CD4-positive, alpha-beta T cell (primary cell): ENCODE measurements at regions not wholly inside any gene's neighbourhood (a gene's known extent, or its start where the extent isn't known, plus 50 kb on each side); places are given as distances from the start of the nearest gene placed in this dataset.
"Not testable (repeated sequence)": the region's sequence is repeated elsewhere in the genome, so short reads cannot be mapped to it uniquely, and the experiment has no call there.

Experiments
- ATAC-seq: fragments of 200-7000 bp; cut with Tn5 transposase; one replicate; pipeline ENCODE4 v1.10.0; 2022; ENCODE audit warnings: mild to moderate bottlenecking; ENCODE audit not compliant: poor library complexity
- CTCF ChIA-PET: fragments of 350-600 bp; sonication (Branson Sonifier 250); formaldehyde crosslinking; loops from one replicate; lab custom pipeline; 2021; ENCODE audit warnings: antibody characterized with exemption, inconsistent platforms; lab: Charles Lee
- POLR2A ChIA-PET: fragments of 350-600 bp; sonication (Branson Sonifier 250); formaldehyde crosslinking; loops from one replicate; lab custom pipeline; 2021; ENCODE audit warnings: antibody characterized with exemption, inconsistent platforms; lab: Charles Lee
- DNase-seq, 14 experiments: peaks; one replicate each; pipeline ENCODE4 v3.0.0-alpha.2; 2013 to 2020; ENCODE audit warnings: mixed read lengths in 2 of 14
- H3K27ac ChIP-seq, 2 donors: one replicate each; pipeline versions ENCODE4 v1.5.1 to v1.7.0; 2013; ENCODE audit warnings: low read length in 2 of 2, low read depth in 1 of 2, mild to moderate bottlenecking in 1 of 2
- H3K27me3 ChIP-seq, 2 experiments: 1 replicate in 1 of 2; 2 replicates in 1 of 2; pipeline versions ENCODE4 v1.6.1 to v1.7.0; 2013; ENCODE audit warnings: low read length in 2 of 2, control low read depth in 1 of 2, mild to moderate bottlenecking in 1 of 2, moderate library complexity in 1 of 2; ENCODE audit not compliant: insufficient read depth in 2 of 2, control insufficient read depth in 1 of 2
- H3K36me3 ChIP-seq: one replicate; pipeline ENCODE4 v1.6.1; 2013; ENCODE audit warnings: low read length, control low read depth; ENCODE audit not compliant: insufficient read depth
- H3K4me1 ChIP-seq: one replicate; pipeline ENCODE4 v1.6.1; 2013; ENCODE audit warnings: low read length, control low read depth; ENCODE audit not compliant: insufficient read depth
- H3K4me3 ChIP-seq: one replicate; pipeline ENCODE4 v1.5.1; 2013; ENCODE audit warnings: mild to moderate bottlenecking, low read length, moderate library complexity
- H3K9me3 ChIP-seq, 2 experiments: 1 replicate in 1 of 2; 2 replicates in 1 of 2; pipeline versions ENCODE4 v1.6.1 to v1.7.0; 2013; ENCODE audit warnings: low read length in 2 of 2, mild to moderate bottlenecking in 2 of 2, control low read depth in 1 of 2, moderate library complexity in 1 of 2; ENCODE audit not compliant: control insufficient read depth in 1 of 2, insufficient read depth in 1 of 2
- H3K27ac Mint-ChIP-seq: one replicate; pipeline ENCODE4 v1.8.0; 2020; ENCODE audit warnings: mixed read lengths
- H3K27me3 Mint-ChIP-seq: one replicate; pipeline ENCODE4 v1.8.0; 2021; ENCODE audit warnings: mixed read lengths
- H3K36me3 Mint-ChIP-seq: one replicate; pipeline ENCODE4 v1.8.0; 2021; ENCODE audit warnings: low read depth, mixed read lengths
- H3K4me1 Mint-ChIP-seq: one replicate; pipeline ENCODE4 v1.8.0; 2021; ENCODE audit warnings: low read depth, mixed read lengths
- H3K4me3 Mint-ChIP-seq: one replicate; pipeline ENCODE4 v1.8.0; 2020; ENCODE audit warnings: mild to moderate bottlenecking, mixed read lengths
- H3K9me3 Mint-ChIP-seq: one replicate; pipeline ENCODE4 v1.8.0; 2020; ENCODE audit warnings: mixed read lengths
- intact Hi-C, 2 experiments: fragments of 100-400 bp; cut with DNase I in 1 of 2; cut with micrococcal nuclease in 1 of 2; formaldehyde crosslinking; loops; one replicate each; pipeline versions ENCODE4 v1.15.1 to v1.9.0; 2023 to 2025; cut with DNase I, micrococcal nuclease

- H3K27ac Mint-ChIP-seq, ATAC-seq, H3K36me3 ChIP-seq, DNase-seq, H3K4me3 ChIP-seq, H3K9me3 ChIP-seq, H3K36me3 Mint-ChIP-seq, H3K9me3 Mint-ChIP-seq, H3K4me1 Mint-ChIP-seq, H3K4me3 Mint-ChIP-seq, H3K27ac ChIP-seq, H3K27me3 ChIP-seq, H3K27me3 Mint-ChIP-seq, H3K4me1 ChIP-seq, CTCF ChIA-PET, POLR2A ChIA-PET, intact Hi-C loops: not testable (repeated sequence)
Measured at GRCh38 chr15:31696509-31696908, 333.8 kb upstream of the CHRNA7 start.

GRCh38 chr15:31705076-31705678 is 325.1 kb upstream of the CHRNA7 start:
- H3K4me3 Mint-ChIP-seq, intact Hi-C loops, H3K36me3 Mint-ChIP-seq, H3K36me3 ChIP-seq, CTCF ChIA-PET, ATAC-seq, H3K4me1 Mint-ChIP-seq, POLR2A ChIA-PET, DNase-seq, H3K9me3 Mint-ChIP-seq, H3K27ac Mint-ChIP-seq, H3K27me3 Mint-ChIP-seq, H3K4me3 ChIP-seq, H3K4me1 ChIP-seq, H3K9me3 ChIP-seq, H3K27me3 ChIP-seq, H3K27ac ChIP-seq: not testable (repeated sequence)

- H3K27me3 Mint-ChIP-seq, H3K9me3 ChIP-seq, POLR2A ChIA-PET, H3K27ac ChIP-seq, H3K36me3 Mint-ChIP-seq, CTCF ChIA-PET, intact Hi-C loops, H3K4me1 ChIP-seq, H3K27ac Mint-ChIP-seq, H3K4me3 Mint-ChIP-seq, H3K4me3 ChIP-seq, H3K4me1 Mint-ChIP-seq, H3K9me3 Mint-ChIP-seq, H3K27me3 ChIP-seq, DNase-seq, H3K36me3 ChIP-seq: not testable (repeated sequence)
- ATAC-seq: peak; percentile 17
Measured at GRCh38 chr15:31707944-31708702, 322.2 kb upstream of the CHRNA7 start.

GRCh38 chr15:31708703-31709327 is 321.5 kb upstream of the CHRNA7 start:
- H3K9me3 Mint-ChIP-seq, H3K4me3 Mint-ChIP-seq, H3K27me3 Mint-ChIP-seq, H3K4me1 ChIP-seq, H3K36me3 ChIP-seq, POLR2A ChIA-PET, H3K36me3 Mint-ChIP-seq, DNase-seq, H3K4me3 ChIP-seq, H3K4me1 Mint-ChIP-seq, H3K9me3 ChIP-seq, H3K27ac ChIP-seq, intact Hi-C loops, H3K27ac Mint-ChIP-seq, H3K27me3 ChIP-seq, CTCF ChIA-PET: not testable (repeated sequence)
- ATAC-seq: peak; percentile 56

GRCh38 chr15:31709479-31709878 is 320.8 kb upstream of the CHRNA7 start:
- ATAC-seq, H3K27me3 ChIP-seq, POLR2A ChIA-PET, H3K4me3 Mint-ChIP-seq, DNase-seq, H3K4me1 ChIP-seq, H3K9me3 Mint-ChIP-seq, H3K27me3 Mint-ChIP-seq, H3K36me3 ChIP-seq, H3K4me3 ChIP-seq, H3K36me3 Mint-ChIP-seq, intact Hi-C loops, CTCF ChIA-PET, H3K27ac Mint-ChIP-seq, H3K27ac ChIP-seq, H3K4me1 Mint-ChIP-seq, H3K9me3 ChIP-seq: not testable (repeated sequence)

- H3K27me3 Mint-ChIP-seq, H3K4me1 ChIP-seq, H3K36me3 ChIP-seq, H3K27ac ChIP-seq, H3K4me1 Mint-ChIP-seq, POLR2A ChIA-PET, intact Hi-C loops, H3K9me3 Mint-ChIP-seq, DNase-seq, H3K4me3 Mint-ChIP-seq, H3K9me3 ChIP-seq, H3K27me3 ChIP-seq, H3K36me3 Mint-ChIP-seq, CTCF ChIA-PET, H3K27ac Mint-ChIP-seq, ATAC-seq, H3K4me3 ChIP-seq: not testable (repeated sequence)
Measured at GRCh38 chr15:31710806-31711205, 319.5 kb upstream of the CHRNA7 start.

GRCh38 chr15:31715208-31715607 is 315.1 kb upstream of the CHRNA7 start:
- H3K27ac ChIP-seq, H3K9me3 ChIP-seq, CTCF ChIA-PET, H3K36me3 Mint-ChIP-seq, H3K27ac Mint-ChIP-seq, H3K36me3 ChIP-seq, H3K27me3 ChIP-seq, H3K4me3 Mint-ChIP-seq, H3K27me3 Mint-ChIP-seq, H3K9me3 Mint-ChIP-seq, POLR2A ChIA-PET, H3K4me1 ChIP-seq, H3K4me3 ChIP-seq, DNase-seq, ATAC-seq, intact Hi-C loops, H3K4me1 Mint-ChIP-seq: not testable (repeated sequence)
